Neuron (in vitro differentiated cells): ENCODE measurements at regions not wholly inside any gene's neighbourhood (a gene's known extent, or its start where the extent isn't known, plus 50 kb on each side); places are given as distances from the start of the nearest gene placed in this dataset.
"Not testable (repeated sequence)": the region's sequence is repeated elsewhere in the genome, so short reads cannot be mapped to it uniquely, and the experiment has no call there.

Experiments used
- H2AFZ ChIP-seq: one replicate; pipeline ENCODE4 v1.6.1; 2013; ENCODE audit warnings: low read depth, mild to moderate bottlenecking, inconsistent platforms, low read length, moderate library complexity
- H3K27me3 ChIP-seq: one replicate; pipeline ENCODE4 v1.6.1; 2013; ENCODE audit warnings: low read length; ENCODE audit not compliant: insufficient read depth
- H3K36me3 ChIP-seq: one replicate; pipeline ENCODE4 v1.6.1; 2013; ENCODE audit warnings: low read length; ENCODE audit not compliant: insufficient read depth
- H3K4me1 ChIP-seq: one replicate; pipeline ENCODE4 v1.6.1; 2013; ENCODE audit warnings: low read length; ENCODE audit not compliant: insufficient read depth
- H3K4me3 ChIP-seq: 2 replicates; pipeline ENCODE4 v1.5.1; 2013; ENCODE audit warnings: mild to moderate bottlenecking, low read length, moderate library complexity
- H3K9me3 ChIP-seq: one replicate; pipeline ENCODE4 v1.6.1; 2013; ENCODE audit warnings: low read length

DNA sequence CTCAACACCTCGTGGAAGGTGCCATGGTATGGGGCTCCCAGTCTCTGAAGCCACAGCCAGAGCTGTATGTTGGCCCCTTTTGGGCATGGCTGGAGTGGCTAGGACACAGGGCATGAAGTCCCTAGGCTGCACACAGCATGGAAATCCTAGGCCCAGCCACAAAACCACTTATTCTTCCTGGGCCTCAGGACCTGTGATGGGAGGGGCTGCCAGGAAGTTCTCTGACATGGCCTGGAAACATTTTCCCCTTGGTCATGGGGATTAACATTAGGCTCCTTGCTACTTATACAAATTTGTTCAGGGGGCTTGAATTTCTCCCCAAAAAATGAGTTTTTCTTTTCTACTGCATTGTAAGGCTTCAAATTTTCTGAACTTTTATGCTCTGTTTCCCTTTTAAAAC lies 2091.2 kb upstream of the ACO1 start:
- no peak overlapping the region for H3K4me3 ChIP-seq
- H3K9me3 ChIP-seq = no peaks in the 10 kb centered on the region
- no peaks in the 10 kb centered on the region for H3K4me1 ChIP-seq
- no peaks in the 10 kb centered on the region for H3K36me3 ChIP-seq
- no peak overlapping the region for H2AFZ ChIP-seq
- no peaks in the 10 kb centered on the region for H3K27me3 ChIP-seq

DNA sequence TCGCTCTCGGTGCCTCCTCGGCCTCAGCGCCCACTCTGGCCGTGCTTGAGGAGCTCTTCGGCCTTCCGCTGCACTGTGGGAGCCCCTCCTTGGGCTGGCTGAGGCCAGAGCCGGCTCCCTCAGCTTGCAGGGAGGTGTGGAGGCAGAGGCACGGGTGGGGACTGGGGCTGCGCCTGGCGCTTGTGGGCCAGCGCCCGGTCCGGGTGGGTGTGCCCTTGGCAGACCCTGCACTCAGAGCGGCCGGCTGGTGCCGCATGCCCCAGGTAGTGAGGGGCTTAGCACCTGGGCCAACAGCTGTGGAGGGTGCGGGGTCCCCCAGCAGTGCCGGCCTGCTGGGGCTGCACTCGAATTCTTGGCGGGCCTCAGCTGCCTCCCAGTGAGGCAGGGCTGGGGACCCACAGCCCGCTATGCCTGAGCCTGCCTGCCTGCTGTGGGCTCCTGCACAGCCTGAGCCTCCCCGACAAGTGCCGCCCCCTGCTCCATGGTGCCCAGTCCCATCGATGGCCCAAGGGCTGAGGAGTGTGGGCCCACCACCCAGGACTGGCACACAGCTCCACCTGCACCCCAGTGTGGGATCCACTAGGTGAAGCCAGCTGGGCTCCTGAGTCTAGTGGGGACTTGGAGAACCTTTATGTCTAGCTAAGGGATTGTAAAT lies 2085.2 kb upstream of the ACO1 start:
- H3K4me3 ChIP-seq = no peak overlapping the region
- H3K27me3 ChIP-seq = no peaks in the 10 kb centered on the region
- H3K9me3 ChIP-seq = no peaks in the 10 kb centered on the region
- no peaks in the 10 kb centered on the region for H3K4me1 ChIP-seq
- no peaks in the 10 kb centered on the region for H3K36me3 ChIP-seq
- no peak overlapping the region for H2AFZ ChIP-seq

DNA sequence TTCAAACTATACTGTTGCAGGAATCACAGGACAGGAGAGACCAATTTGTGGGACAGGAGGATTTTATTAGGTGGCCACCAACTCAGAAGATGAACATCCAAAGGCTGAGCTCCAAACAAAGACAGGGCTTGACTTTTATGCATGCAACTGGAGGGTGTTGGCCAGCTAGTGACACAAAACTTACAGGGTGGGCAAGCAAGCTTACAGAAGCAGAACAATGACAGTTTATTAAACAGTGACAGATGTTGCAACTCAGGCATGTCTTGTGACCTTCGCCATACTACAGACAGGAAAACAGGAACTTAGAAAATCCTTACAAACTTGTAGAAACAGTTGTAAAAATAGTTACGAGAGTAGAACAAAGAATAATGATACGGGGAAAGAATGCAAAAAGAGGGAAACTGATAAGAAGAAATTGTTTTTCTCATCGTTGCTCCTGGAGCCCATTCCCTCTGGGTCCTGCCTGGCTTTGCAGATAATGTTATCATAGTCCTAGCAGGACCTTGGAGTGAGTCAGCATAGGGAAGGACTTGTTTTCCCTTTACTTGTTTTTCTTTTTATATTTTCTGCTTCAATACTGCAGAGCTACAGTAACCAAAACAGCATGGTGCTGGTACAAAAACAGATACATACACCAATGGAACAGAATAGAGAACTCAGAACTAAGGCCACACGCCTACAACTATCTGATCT lies 2083.0 kb upstream of the ACO1 start:
- Histone ChIP-seq H3K36me3 (no peaks in the 10 kb centered on the region), H3K4me3 (no peak overlapping the region), H2AFZ (no peak overlapping the region), H3K4me1 (no peaks in the 10 kb centered on the region), H3K9me3 (no peaks in the 10 kb centered on the region), H3K27me3 (no peaks in the 10 kb centered on the region)

DNA sequence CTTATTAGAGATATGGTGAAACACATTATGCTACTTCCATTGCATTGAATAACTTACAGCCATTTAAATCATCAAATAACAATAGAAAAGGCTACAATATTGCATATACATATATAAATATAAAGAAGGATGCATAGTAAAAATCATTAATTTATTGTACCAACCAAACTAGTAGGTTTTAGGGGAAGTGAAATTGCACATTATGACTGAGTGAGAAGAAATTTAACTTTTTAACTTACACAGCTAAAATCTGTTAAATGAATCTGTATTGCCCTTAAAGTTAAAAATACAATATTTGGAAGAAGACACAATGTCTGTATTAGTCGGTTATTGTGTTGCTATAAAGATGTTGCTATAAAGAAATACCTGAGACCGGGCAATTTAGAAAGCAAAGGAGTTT lies 2073.7 kb upstream of the ACO1 start:
- no peaks in the 10 kb centered on the region for H3K36me3 ChIP-seq
- H2AFZ ChIP-seq = no peak overlapping the region
- no peaks in the 10 kb centered on the region for H3K27me3 ChIP-seq

DNA sequence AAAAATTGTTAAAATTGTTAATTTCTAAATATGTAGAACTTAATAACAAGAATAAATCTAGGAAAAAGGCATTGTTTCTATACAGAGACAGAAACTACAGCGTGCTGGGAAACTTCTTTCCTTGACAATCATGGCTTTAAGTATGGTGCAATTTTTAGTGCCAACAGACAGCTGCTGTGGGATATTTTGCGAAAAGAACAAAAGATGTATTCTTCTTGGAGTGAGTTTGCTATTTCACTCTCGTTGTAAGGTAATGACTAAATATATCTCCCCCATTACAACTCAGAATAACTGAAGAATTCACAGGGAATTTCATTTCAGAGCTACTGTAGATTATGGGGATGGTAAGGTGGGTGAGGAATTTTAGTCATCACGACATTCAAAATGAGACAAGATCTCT lies 2055.0 kb upstream of the ACO1 start:
- no peak overlapping the region for H3K4me3 ChIP-seq
- H3K27me3 ChIP-seq = no peaks in the 10 kb centered on the region
- H2AFZ ChIP-seq = no peak overlapping the region
- no peaks in the 10 kb centered on the region for H3K9me3 ChIP-seq
- no peaks in the 10 kb centered on the region for H3K36me3 ChIP-seq
- no peaks in the 10 kb centered on the region for H3K4me1 ChIP-seq

More for the DNA sequence above, 2073.7 kb upstream of the ACO1 start:
- Histone ChIP-seq H3K4me1 (no peaks in the 10 kb centered on the region), H3K4me3 (no peak overlapping the region), H3K9me3 (no peaks in the 10 kb centered on the region)

DNA sequence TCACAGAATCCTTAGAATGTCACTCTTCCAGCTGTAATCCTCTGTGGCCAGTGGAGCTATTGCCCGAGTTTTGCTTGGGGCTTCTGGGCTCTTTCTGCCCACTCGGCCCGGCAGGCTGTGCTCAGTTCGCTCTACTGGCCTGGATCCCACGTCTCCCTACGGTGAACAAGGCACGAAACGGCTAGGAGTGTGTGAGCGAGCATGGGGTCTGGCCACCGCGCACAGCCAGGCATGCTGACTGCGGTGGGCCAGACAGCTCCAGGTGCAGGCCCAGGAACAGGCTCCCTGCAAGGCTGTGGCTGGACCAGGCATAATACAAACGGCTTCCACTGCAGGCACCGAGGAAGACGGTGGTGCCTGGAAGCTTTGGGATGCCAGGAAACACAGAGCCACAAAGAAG lies 2035.5 kb upstream of the ACO1 start:
- Histone ChIP-seq H3K4me1 (no peaks in the 10 kb centered on the region), H3K27me3 (no peaks in the 10 kb centered on the region), H2AFZ (no peak overlapping the region), H3K36me3 (no peaks in the 10 kb centered on the region), H3K4me3 (no peak overlapping the region), H3K9me3 (no peaks in the 10 kb centered on the region)

DNA sequence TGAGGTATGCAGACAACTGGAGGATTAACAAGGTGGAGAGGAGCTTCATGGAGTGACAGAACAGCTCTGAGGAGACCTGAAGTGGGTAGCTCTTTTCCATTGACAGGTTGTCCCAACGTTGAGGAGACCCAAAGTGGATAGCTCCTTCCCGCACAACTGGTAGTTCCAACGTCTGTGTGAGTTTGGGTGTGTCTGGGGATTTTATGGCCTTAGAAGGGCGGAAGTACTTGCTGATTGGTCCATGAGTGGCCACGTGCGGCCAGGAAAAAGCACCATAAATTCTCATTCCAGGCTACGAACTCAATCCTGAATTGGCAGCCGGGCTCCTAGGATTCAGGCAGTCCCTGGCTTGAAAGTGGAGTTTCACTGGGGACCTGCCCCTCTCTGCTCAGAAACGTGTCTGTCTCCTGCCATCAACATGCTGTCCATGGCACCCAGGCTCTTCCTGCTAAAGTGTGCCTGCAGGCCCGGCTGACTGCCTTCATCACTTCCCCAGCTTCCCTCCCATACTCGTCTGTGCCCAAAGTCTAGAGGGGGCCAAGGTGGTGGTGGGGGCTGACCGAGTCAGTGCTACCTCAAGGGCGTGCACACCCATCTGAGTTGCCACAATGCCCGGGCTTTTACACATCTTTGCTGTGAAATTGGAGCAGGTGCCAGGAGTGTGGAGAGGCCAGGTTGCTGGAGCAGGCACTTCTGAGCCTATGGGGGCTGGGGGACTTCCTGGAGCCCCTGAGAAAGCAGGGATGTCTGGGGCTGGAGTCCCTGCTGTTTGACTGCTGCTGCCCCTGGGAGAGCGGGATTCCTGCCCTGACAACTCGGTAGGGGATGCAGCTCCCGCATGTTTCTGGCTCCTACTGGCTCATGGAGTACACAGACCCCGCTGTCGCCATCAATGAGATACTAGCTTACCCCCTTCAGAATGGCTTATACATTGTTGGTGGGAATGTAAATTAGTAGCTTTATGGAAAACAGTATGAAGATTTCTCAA lies 2034.6 kb upstream of the ACO1 start:
- Histone ChIP-seq H3K27me3 (no peaks in the 10 kb centered on the region), H3K36me3 (no peaks in the 10 kb centered on the region), H3K9me3 (no peaks in the 10 kb centered on the region), H3K4me3 (no peak overlapping the region), H2AFZ (no peak overlapping the region), H3K4me1 (no peaks in the 10 kb centered on the region)

DNA sequence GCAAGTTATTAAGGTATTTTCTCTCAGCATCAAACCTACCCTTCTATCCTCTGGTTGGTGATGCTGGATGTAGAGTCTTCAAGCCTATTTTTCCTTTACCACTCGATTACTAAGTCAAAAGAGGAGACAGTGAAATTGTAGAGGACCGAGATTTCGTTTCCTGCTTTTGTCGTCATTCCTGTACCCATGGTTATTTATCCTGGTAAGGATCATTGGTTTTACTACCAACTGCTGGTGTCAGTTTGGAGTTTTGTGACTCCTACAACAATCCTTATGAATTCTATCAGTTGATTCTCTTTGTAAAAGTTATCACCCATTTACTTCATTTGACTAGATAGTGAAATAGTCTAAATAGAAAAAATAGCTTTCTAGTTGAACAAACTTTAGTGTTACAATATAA lies 2028.2 kb upstream of the ACO1 start:
- Histone ChIP-seq H3K4me1 (no peaks in the 10 kb centered on the region), H3K9me3 (no peaks in the 10 kb centered on the region), H3K36me3 (no peaks in the 10 kb centered on the region), H3K27me3 (no peaks in the 10 kb centered on the region), H2AFZ (no peak overlapping the region), H3K4me3 (no peak overlapping the region)

DNA sequence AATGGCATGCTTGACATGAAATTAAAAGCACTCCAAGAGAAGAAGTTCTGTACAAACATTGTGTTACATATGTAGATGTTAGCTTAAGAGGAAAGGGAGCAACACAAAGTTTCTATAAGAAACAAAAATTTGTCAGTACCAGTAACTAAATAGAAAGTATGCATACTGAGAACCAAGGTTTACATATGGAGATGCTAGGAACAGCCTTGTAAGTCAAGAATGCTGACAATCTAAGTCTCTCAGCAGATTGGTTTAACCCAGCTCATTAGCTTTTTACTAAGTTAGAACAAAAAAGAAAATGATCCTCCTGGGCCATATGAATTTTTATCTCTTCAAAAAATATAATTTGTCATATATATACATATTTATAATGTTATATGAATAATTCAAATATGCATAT lies 2022.1 kb upstream of the ACO1 start:
- H2AFZ ChIP-seq = no peak overlapping the region
- H3K4me1 ChIP-seq = no peaks in the 10 kb centered on the region
- H3K27me3 ChIP-seq = no peaks in the 10 kb centered on the region
- no peaks in the 10 kb centered on the region for H3K9me3 ChIP-seq
- H3K36me3 ChIP-seq = no peaks in the 10 kb centered on the region
- no peak overlapping the region for H3K4me3 ChIP-seq

DNA sequence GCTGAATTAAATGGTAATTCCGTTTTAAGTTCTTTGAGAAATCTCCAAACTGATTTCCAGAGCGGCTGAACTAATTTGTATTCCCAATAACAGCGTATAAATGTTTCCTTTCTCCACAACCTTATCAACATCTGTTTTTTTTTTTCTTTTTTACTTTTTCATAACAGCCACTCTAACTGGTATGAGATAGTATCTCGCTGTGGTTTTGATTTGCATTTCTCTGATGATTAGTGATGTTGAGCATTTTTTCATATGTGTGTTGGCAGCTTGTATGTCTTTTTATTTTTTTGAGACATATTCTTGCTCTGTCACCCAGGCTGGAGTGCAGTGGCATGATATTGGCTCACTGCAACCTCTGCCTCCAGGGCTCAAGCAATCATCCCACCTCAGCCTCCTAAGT lies 2018.3 kb upstream of the ACO1 start:
- not testable (repeated sequence) for H3K9me3 ChIP-seq, H3K27me3 ChIP-seq, H3K36me3 ChIP-seq, H3K4me3 ChIP-seq, H3K4me1 ChIP-seq, H2AFZ ChIP-seq

DNA sequence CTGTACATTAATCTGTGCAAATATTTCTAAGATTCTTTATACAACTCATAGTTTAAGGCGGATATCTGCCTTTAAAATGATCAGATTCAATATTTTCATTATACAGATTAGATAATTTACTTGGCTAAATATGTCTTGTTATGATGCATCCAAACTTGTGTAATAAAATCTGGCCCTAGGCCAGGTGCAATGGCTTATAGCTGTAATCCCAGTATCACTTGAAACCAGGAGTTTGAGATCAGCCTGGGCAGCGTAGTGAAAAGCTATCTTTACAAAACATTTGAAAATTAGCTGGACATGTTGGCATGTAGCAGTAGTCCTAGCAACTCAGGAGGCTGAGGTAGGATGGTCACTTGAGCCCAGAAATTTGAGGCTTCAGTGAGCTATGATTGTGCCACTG lies 2002.2 kb upstream of the ACO1 start:
- H3K27me3 ChIP-seq = no peaks in the 10 kb centered on the region
- H3K9me3 ChIP-seq = no peaks in the 10 kb centered on the region
- H2AFZ ChIP-seq = no peak overlapping the region
- H3K36me3 ChIP-seq = no peaks in the 10 kb centered on the region
- H3K4me1 ChIP-seq = no peaks in the 10 kb centered on the region
- H3K4me3 ChIP-seq = no peak overlapping the region

DNA sequence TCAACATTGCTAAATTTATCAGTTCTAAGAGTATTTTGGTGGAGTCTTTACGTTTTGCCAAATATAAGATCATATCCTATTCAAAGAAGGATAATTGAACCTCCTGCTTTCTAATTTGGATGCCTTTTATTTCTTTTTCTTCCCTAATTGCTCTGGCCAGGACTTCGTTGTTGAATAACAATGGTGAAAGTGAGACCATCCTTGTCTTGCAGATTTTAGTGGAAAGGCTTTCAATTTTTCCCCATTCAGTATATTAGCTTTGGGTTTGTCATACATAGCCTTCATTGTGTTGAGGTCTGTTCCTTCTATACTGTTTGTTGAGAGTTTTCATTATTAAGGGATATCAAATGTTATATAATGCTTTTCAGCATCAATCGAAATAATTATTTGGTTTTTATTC lies 1974.2 kb upstream of the ACO1 start:
- Histone ChIP-seq H3K9me3 (no peaks in the 10 kb centered on the region), H2AFZ (no peak overlapping the region), H3K36me3 (no peaks in the 10 kb centered on the region), H3K4me1 (no peaks in the 10 kb centered on the region), H3K27me3 (no peaks in the 10 kb centered on the region), H3K4me3 (no peak overlapping the region)

DNA sequence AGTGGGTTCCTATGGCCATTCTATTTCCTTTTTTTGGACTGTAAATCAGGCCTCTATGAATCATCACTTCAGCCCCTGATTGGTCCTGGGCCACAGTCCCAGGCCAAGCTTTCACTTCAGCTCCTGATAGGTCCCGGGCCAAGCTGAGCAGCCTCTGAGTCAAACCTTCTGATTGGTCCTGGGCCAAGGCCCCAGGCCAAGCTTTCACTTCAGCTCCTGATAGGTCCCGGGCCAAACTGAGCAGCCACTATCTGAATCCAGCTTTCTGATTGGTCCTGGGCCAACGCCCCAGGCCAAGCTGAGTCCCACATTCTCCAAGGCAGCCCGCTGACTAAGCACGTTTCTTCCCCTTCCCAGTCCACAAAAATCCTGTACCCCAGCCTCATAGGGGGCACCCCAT lies 1972.9 kb upstream of the ACO1 start:
- no peaks in the 10 kb centered on the region for H3K27me3 ChIP-seq
- H3K4me1 ChIP-seq = no peaks in the 10 kb centered on the region
- no peaks in the 10 kb centered on the region for H3K36me3 ChIP-seq

More for the DNA sequence above, 1972.9 kb upstream of the ACO1 start:
- Histone ChIP-seq H2AFZ (no peak overlapping the region), H3K9me3 (no peaks in the 10 kb centered on the region), H3K4me3 (no peak overlapping the region)
